Mucosa of stomach (tissue), 1 donor: ENCODE measurements at regions not wholly inside any gene's neighbourhood (a gene's known extent, or its start where the extent isn't known, plus 50 kb on each side); places are given as distances from the start of the nearest gene placed in this dataset.
"Not testable (repeated sequence)": the region's sequence is repeated elsewhere in the genome, so short reads cannot be mapped to it uniquely, and the experiment has no call there.

Experiments
- H3K27me3 ChIP-seq: one replicate; pipeline ENCODE4 v1.7.0; 2013; ENCODE audit warnings: mild to moderate bottlenecking, low read length; ENCODE audit not compliant: control insufficient read depth, insufficient read depth
- H3K36me3 ChIP-seq: one replicate; pipeline ENCODE4 v1.7.0; 2013; ENCODE audit warnings: low read length; ENCODE audit not compliant: control insufficient read depth, insufficient read depth
- H3K4me1 ChIP-seq: one replicate; pipeline ENCODE4 v1.7.0; 2013; ENCODE audit warnings: mild to moderate bottlenecking, low read length; ENCODE audit not compliant: control insufficient read depth, insufficient read depth
- H3K4me3 ChIP-seq: one replicate; pipeline ENCODE4 v1.7.0; 2013; ENCODE audit warnings: low read length
- H3K9ac ChIP-seq: one replicate; pipeline ENCODE4 v1.7.0; 2013; ENCODE audit warnings: mild to moderate bottlenecking, low read length, moderate library complexity
- H3K9me3 ChIP-seq: one replicate; pipeline ENCODE4 v1.7.0; 2013; ENCODE audit warnings: mild to moderate bottlenecking, low read length, moderate library complexity; ENCODE audit not compliant: control insufficient read depth
- donor health status: Pancreatic carcinoma.

GRCh38 chr6:81981812-81982211 is 229.3 kb upstream of the TENT5A start:
- H3K4me1 ChIP-seq, result no peaks in the 10 kb centered on the region
- no peaks in the 10 kb centered on the region for H3K9me3 ChIP-seq
- no peaks in the 10 kb centered on the region for H3K27me3 ChIP-seq
- H3K36me3 ChIP-seq, result no peaks in the 10 kb centered on the region
- H3K9ac ChIP-seq, result no peak overlapping the region
- H3K4me3 ChIP-seq, result no peak overlapping the region

- Histone ChIP-seq H3K4me1 (no peaks in the 10 kb centered on the region), H3K36me3 (no peaks in the 10 kb centered on the region), H3K4me3 (no peak overlapping the region), H3K9ac (no peak overlapping the region), H3K27me3 (no peaks in the 10 kb centered on the region), H3K9me3 (no peaks in the 10 kb centered on the region)
Measured at GRCh38 chr6:81979767-81980166, 227.3 kb upstream of the TENT5A start.

GRCh38 chr6:81979329-81979728 is 226.8 kb upstream of the TENT5A start:
- Histone ChIP-seq H3K27me3 (no peaks in the 10 kb centered on the region), H3K36me3 (no peaks in the 10 kb centered on the region), H3K9me3 (no peaks in the 10 kb centered on the region), H3K4me1 (no peaks in the 10 kb centered on the region), H3K9ac (no peak overlapping the region), H3K4me3 (no peak overlapping the region)

GRCh38 chr6:81978230-81978629 is 225.7 kb upstream of the TENT5A start:
- Histone ChIP-seq H3K27me3 (no peaks in the 10 kb centered on the region), H3K9ac (no peak overlapping the region), H3K9me3 (no peaks in the 10 kb centered on the region), H3K4me3 (no peak overlapping the region), H3K36me3 (no peaks in the 10 kb centered on the region), H3K4me1 (no peaks in the 10 kb centered on the region)

- Histone ChIP-seq H3K9me3 (no peaks in the 10 kb centered on the region), H3K4me1 (no peaks in the 10 kb centered on the region), H3K36me3 (no peaks in the 10 kb centered on the region), H3K4me3 (no peak overlapping the region), H3K27me3 (no peaks in the 10 kb centered on the region), H3K9ac (no peak overlapping the region)
Measured at GRCh38 chr6:81977486-81977885, 225.0 kb upstream of the TENT5A start.

- no peaks in the 10 kb centered on the region for H3K27me3 ChIP-seq
- H3K4me1 ChIP-seq, result no peaks in the 10 kb centered on the region
- no peak overlapping the region for H3K4me3 ChIP-seq
- H3K9me3 ChIP-seq, result no peaks in the 10 kb centered on the region
- H3K36me3 ChIP-seq, result no peaks in the 10 kb centered on the region
- no peak overlapping the region for H3K9ac ChIP-seq
Measured at GRCh38 chr6:81969814-81970213, 217.3 kb upstream of the TENT5A start.

GRCh38 chr6:81969011-81969410 is 216.5 kb upstream of the TENT5A start:
- no peak overlapping the region for H3K4me3 ChIP-seq

GRCh38 chr6:81966968-81967367 is 214.5 kb upstream of the TENT5A start:
- no peak overlapping the region for H3K4me3 ChIP-seq
- no peaks in the 10 kb centered on the region for H3K27me3 ChIP-seq
- H3K4me1 ChIP-seq, result no peaks in the 10 kb centered on the region
- H3K9ac ChIP-seq, result no peak overlapping the region
- H3K9me3 ChIP-seq, result no peaks in the 10 kb centered on the region
- no peaks in the 10 kb centered on the region for H3K36me3 ChIP-seq

More at GRCh38 chr6:81969011-81969410, 216.5 kb upstream of the TENT5A start:
- no peaks in the 10 kb centered on the region for H3K4me1 ChIP-seq
- no peak overlapping the region for H3K9ac ChIP-seq
- no peaks in the 10 kb centered on the region for H3K9me3 ChIP-seq
- H3K27me3 ChIP-seq, result no peaks in the 10 kb centered on the region
- no peaks in the 10 kb centered on the region for H3K36me3 ChIP-seq

- Histone ChIP-seq H3K36me3 (no peaks in the 10 kb centered on the region), H3K4me1 (no peaks in the 10 kb centered on the region), H3K9me3 (no peaks in the 10 kb centered on the region), H3K27me3 (no peaks in the 10 kb centered on the region), H3K4me3 (no peak overlapping the region), H3K9ac (no peak overlapping the region)
Measured at GRCh38 chr6:81962198-81962597, 209.7 kb upstream of the TENT5A start.

- Histone ChIP-seq H3K4me1 (no peaks in the 10 kb centered on the region), H3K27me3 (no peaks in the 10 kb centered on the region), H3K4me3 (no peak overlapping the region), H3K9me3 (no peaks in the 10 kb centered on the region), H3K36me3 (no peaks in the 10 kb centered on the region), H3K9ac (no peak overlapping the region)
Measured at GRCh38 chr6:81950877-81951276, 198.4 kb upstream of the TENT5A start.

GRCh38 chr6:81948861-81949260 is 196.4 kb upstream of the TENT5A start:
- Histone ChIP-seq H3K9ac (no peak overlapping the region), H3K9me3 (no peaks in the 10 kb centered on the region), H3K4me3 (no peak overlapping the region)

GRCh38 chr6:81948196-81948595 is 195.7 kb upstream of the TENT5A start:
- not testable (repeated sequence) for H3K9ac ChIP-seq, H3K36me3 ChIP-seq, H3K9me3 ChIP-seq, H3K4me1 ChIP-seq, H3K27me3 ChIP-seq, H3K4me3 ChIP-seq

More at GRCh38 chr6:81948861-81949260, 196.4 kb upstream of the TENT5A start:
- H3K36me3 ChIP-seq, result no peaks in the 10 kb centered on the region
- H3K4me1 ChIP-seq, result no peaks in the 10 kb centered on the region
- H3K27me3 ChIP-seq, result no peaks in the 10 kb centered on the region

- H3K9me3 ChIP-seq, result no peaks in the 10 kb centered on the region
- H3K4me3 ChIP-seq, result no peak overlapping the region
- no peaks in the 10 kb centered on the region for H3K36me3 ChIP-seq
- H3K9ac ChIP-seq, result no peak overlapping the region
- H3K27me3 ChIP-seq, result no peaks in the 10 kb centered on the region
- peaks cover 5% of the 10 kb centered on the region for H3K4me1 ChIP-seq
Measured at GRCh38 chr6:81944661-81945060, 192.2 kb upstream of the TENT5A start.
